DND-41 (cell line): ENCODE measurements at regions not wholly inside any gene's neighbourhood (a gene's known extent, or its start where the extent isn't known, plus 50 kb on each side); places are given as distances from the start of the nearest gene placed in this dataset.

Source experiments
- ATAC-seq: fragments of 200-7000 bp; cut with Tn5 transposase; 3 replicates; pipeline ENCODE4 v1.9.1; 2021; ENCODE audit warnings: low read depth; ENCODE audit not compliant: insufficient read depth
- DNase-seq: peaks from one replicate; pipeline ENCODE4 v3.0.0-alpha.2; 2020
- H2AFZ ChIP-seq: 2 replicates; pipeline ENCODE4 v1.6.0; 2012; ENCODE audit warnings: low read depth, low read length
- H3K27ac ChIP-seq: 2 replicates; pipeline ENCODE4 v1.5.1; 2012; ENCODE audit warnings: low read length, inconsistent platforms
- H3K27me3 ChIP-seq: fragments of 200-600 bp; sonication (generic); 2 replicates; pipeline ENCODE4 v1.6.0; 2012; ENCODE audit warnings: low read length, mild to moderate bottlenecking, inconsistent platforms; ENCODE audit not compliant: insufficient read depth, poor library complexity
- H3K36me3 ChIP-seq: 2 replicates; pipeline ENCODE4 v1.5.1; 2012; ENCODE audit warnings: low read length, inconsistent platforms; ENCODE audit not compliant: insufficient read depth
- H3K4me1 ChIP-seq: 2 replicates; pipeline ENCODE4 v1.5.1; 2012; ENCODE audit warnings: mild to moderate bottlenecking, low read length; ENCODE audit not compliant: insufficient read depth
- H3K4me2 ChIP-seq: 2 replicates; pipeline ENCODE4 v1.6.0; 2012; ENCODE audit warnings: mild to moderate bottlenecking, moderate library complexity, low read length, inconsistent platforms; ENCODE audit not compliant: insufficient read depth
- H3K4me3 ChIP-seq, 2 experiments: fragments of 200-600 bp in 1 of 2; shearing (Covaris generic) in 1 of 2; 2 replicates each; pipeline ENCODE4 v1.5.1; 2012 to 2016; ENCODE audit warnings: inconsistent platforms in 2 of 2, low read length in 2 of 2, mild to moderate bottlenecking in 2 of 2, low read depth in 1 of 2, moderate library complexity in 1 of 2
- H3K79me2 ChIP-seq: 2 replicates; pipeline ENCODE4 v1.6.0; 2012; ENCODE audit warnings: low read length, inconsistent platforms; ENCODE audit not compliant: insufficient read depth
- H3K9ac ChIP-seq: 2 replicates; pipeline ENCODE4 v1.6.0; 2012; ENCODE audit warnings: low read depth, mild to moderate bottlenecking, inconsistent platforms, low read length, moderate library complexity
- H3K9me3 ChIP-seq: 2 replicates; pipeline ENCODE4 v1.5.1; 2012; ENCODE audit warnings: low read length, moderate library complexity, mild to moderate bottlenecking, inconsistent platforms; ENCODE audit not compliant: insufficient read depth, severe bottlenecking
- H4K20me1 ChIP-seq: 2 replicates; pipeline ENCODE4 v1.6.0; 2012; ENCODE audit warnings: low read length; ENCODE audit not compliant: insufficient read depth
- EZH2 ChIP-seq: IDR thresholded peaks from 3 replicates; pipeline ENCODE4 v1.6.1; 2012; ENCODE audit warnings: borderline replicate concordance, low read depth, mild to moderate bottlenecking, moderate library complexity, low read length, inconsistent platforms; ENCODE audit not compliant: severe bottlenecking
- TF ChIP-seq, protein P1 (sequence below): IDR thresholded peaks from 2 replicates; pipeline ENCODE4 v1.5.1; 2012; ENCODE audit warnings: borderline replicate concordance, low read length, moderate library complexity, mild to moderate bottlenecking; ENCODE audit not compliant: poor library complexity, severe bottlenecking; ENCODE audit errors: extremely low read depth

DNA sequence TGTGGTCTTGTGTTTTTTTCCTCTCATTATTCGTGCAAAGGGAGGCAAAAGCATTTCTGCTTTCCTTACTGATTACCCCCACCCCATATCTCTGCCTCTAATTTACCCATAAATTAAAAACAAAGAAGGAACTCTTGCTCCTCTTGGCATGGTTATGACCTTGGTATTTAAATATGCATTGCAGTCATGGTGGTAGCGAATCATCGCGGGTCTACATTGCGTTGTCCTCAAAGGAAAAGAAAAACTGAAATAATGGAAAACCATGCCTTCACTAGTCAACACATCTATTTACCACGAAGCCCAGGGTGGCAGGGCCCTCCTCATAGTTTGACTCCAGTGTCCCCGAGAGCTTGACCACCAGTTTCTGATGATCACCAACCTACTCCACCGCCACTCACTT lies 126.7 kb upstream of the PARP11 start:
- Histone ChIP-seq H3K9ac (no peak overlapping the region), H4K20me1 (no peaks in the 10 kb centered on the region), H3K4me1 (no peaks in the 10 kb centered on the region), H2AFZ (no peak overlapping the region), H3K9me3 (no peaks in the 10 kb centered on the region), H3K79me2 (no peaks in the 10 kb centered on the region), H3K4me2 (no peak overlapping the region), H3K4me3 (no peak overlapping the region), H3K27ac (no peak overlapping the region), H3K27me3 (peaks cover 2% of the 10 kb centered on the region), H3K36me3 (no peaks in the 10 kb centered on the region)
- DNase-seq (no peak), ATAC-seq (no peak)
- no peak for TF ChIP-seq EZH2
- TF ChIP-seq, protein P1, sequence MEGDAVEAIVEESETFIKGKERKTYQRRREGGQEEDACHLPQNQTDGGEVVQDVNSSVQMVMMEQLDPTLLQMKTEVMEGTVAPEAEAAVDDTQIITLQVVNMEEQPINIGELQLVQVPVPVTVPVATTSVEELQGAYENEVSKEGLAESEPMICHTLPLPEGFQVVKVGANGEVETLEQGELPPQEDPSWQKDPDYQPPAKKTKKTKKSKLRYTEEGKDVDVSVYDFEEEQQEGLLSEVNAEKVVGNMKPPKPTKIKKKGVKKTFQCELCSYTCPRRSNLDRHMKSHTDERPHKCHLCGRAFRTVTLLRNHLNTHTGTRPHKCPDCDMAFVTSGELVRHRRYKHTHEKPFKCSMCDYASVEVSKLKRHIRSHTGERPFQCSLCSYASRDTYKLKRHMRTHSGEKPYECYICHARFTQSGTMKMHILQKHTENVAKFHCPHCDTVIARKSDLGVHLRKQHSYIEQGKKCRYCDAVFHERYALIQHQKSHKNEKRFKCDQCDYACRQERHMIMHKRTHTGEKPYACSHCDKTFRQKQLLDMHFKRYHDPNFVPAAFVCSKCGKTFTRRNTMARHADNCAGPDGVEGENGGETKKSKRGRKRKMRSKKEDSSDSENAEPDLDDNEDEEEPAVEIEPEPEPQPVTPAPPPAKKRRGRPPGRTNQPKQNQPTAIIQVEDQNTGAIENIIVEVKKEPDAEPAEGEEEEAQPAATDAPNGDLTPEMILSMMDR = no peak

- Histone ChIP-seq H3K27me3 (peaks cover 2% of the 10 kb centered on the region), H3K79me2 (no peaks in the 10 kb centered on the region), H3K4me2 (no peak overlapping the region), H2AFZ (no peak overlapping the region), H3K9me3 (no peaks in the 10 kb centered on the region), H3K4me1 (no peaks in the 10 kb centered on the region), H3K27ac (no peak overlapping the region), H3K36me3 (no peaks in the 10 kb centered on the region), H4K20me1 (no peaks in the 10 kb centered on the region), H3K9ac (no peak overlapping the region), H3K4me3 (no peak overlapping the region)
- TF ChIP-seq EZH2 = no peak
- TF ChIP-seq, protein P1 = no peak
- DNase-seq = no peak
- ATAC-seq = no peak
Observed at GRCh38 chr12:3998968-3999792, 126.0 kb upstream of the PARP11 start.

- Histone ChIP-seq H3K4me2 (no peak overlapping the region), H3K36me3 (no peaks in the 10 kb centered on the region), H3K4me3 (no peak overlapping the region), H3K9me3 (no peaks in the 10 kb centered on the region), H3K27ac (no peak overlapping the region), H3K27me3 (peaks cover 6% of the 10 kb centered on the region), H2AFZ (no peak overlapping the region), H4K20me1 (no peaks in the 10 kb centered on the region), H3K4me1 (no peaks in the 10 kb centered on the region), H3K9ac (no peak overlapping the region), H3K79me2 (no peaks in the 10 kb centered on the region)
- ATAC-seq (no peak), DNase-seq (no peak)
- no peak for TF ChIP-seq EZH2
- TF ChIP-seq, protein P1 = no peak
Observed at GRCh38 chr12:3998397-3998796, 125.2 kb upstream of the PARP11 start.
